ENCODE measurements at regions not wholly inside any gene's neighbourhood (a gene's known extent, or its start where the extent isn't known, plus 50 kb on each side); places are given as distances from the start of the nearest gene placed in this dataset.

DNA sequence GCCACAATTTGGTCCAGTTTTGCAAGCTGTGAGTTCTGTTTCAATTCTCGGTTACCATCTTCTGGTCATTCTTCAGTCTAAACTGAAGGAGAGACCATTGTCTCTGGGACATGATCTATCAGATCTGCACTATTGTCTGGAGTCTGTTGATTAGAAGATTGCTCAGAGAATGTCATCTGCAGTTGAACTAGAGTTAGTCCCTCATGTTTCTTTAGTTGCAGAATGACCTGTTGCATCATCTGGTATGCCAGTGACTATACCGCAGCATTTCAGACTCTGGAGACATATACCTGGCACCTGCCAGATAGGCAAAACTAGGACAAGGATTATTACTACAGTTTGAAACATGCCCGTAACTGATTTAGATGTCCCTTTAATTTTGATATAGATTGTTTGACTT, 194.8 kb downstream of the LRRC70 start:
- H4K5ac ChIP-seq (ENCODE audit: low read depth, low read length) = no peak overlapping the region
- H2AK5ac ChIP-seq (ENCODE audit: low read depth, low read length) = no peak overlapping the region
- ChIA-PET POLR2A (ENCODE audit: unreplicated experiment) (no interaction called here), CTCF (no interaction called here)
- H2AFZ ChIP-seq (replicated peaks; ENCODE audit: low read length, poor library complexity) = no peak overlapping the region
- H3K27ac ChIP-seq (ENCODE audit: insufficient read depth, low read length) = no peak overlapping the region
- intact Hi-C loops (cut with micrococcal nuclease) = no loop called here
- no peaks in the 10 kb centered on the region for H3K9me1 ChIP-seq (ENCODE audit: insufficient read depth, low read length)
- TF ChIP-seq BHLHE40 (IDR thresholded peaks at IDR 0.05; ENCODE audit: low read depth, low read length) (no peak), SMC3 (IDR thresholded peaks at IDR 0.05; ENCODE audit: low read depth, low read length) (no peak), RFX5 (IDR thresholded peaks at IDR 0.05; ENCODE audit: low read depth, low read length) (no peak), NFE2L2 (IDR thresholded peaks at IDR 0.05; ENCODE audit: low read depth, low read length) (no peak), MXI1 (IDR thresholded peaks at IDR 0.05; ENCODE audit: borderline replicate concordance, low read depth, low read length) (no peak), FOS (IDR thresholded peaks at IDR 0.05; ENCODE audit: low read depth, low read length) (no peak), MAFK (IDR thresholded peaks at IDR 0.05; ENCODE audit: low read depth, low read length) (no peak)
- TF ChIP-seq, protein P1, sequence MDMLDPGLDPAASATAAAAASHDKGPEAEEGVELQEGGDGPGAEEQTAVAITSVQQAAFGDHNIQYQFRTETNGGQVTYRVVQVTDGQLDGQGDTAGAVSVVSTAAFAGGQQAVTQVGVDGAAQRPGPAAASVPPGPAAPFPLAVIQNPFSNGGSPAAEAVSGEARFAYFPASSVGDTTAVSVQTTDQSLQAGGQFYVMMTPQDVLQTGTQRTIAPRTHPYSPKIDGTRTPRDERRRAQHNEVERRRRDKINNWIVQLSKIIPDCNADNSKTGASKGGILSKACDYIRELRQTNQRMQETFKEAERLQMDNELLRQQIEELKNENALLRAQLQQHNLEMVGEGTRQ (IDR thresholded peaks at IDR 0.05; ENCODE audit: low read depth, low read length) = no peak
- TF ChIP-seq, protein P2, sequence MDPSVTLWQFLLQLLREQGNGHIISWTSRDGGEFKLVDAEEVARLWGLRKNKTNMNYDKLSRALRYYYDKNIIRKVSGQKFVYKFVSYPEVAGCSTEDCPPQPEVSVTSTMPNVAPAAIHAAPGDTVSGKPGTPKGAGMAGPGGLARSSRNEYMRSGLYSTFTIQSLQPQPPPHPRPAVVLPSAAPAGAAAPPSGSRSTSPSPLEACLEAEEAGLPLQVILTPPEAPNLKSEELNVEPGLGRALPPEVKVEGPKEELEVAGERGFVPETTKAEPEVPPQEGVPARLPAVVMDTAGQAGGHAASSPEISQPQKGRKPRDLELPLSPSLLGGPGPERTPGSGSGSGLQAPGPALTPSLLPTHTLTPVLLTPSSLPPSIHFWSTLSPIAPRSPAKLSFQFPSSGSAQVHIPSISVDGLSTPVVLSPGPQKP (IDR thresholded peaks at IDR 0.05; ENCODE audit: borderline replicate concordance, low read depth, low read length) = no peak
- TF ChIP-seq, protein P3, sequence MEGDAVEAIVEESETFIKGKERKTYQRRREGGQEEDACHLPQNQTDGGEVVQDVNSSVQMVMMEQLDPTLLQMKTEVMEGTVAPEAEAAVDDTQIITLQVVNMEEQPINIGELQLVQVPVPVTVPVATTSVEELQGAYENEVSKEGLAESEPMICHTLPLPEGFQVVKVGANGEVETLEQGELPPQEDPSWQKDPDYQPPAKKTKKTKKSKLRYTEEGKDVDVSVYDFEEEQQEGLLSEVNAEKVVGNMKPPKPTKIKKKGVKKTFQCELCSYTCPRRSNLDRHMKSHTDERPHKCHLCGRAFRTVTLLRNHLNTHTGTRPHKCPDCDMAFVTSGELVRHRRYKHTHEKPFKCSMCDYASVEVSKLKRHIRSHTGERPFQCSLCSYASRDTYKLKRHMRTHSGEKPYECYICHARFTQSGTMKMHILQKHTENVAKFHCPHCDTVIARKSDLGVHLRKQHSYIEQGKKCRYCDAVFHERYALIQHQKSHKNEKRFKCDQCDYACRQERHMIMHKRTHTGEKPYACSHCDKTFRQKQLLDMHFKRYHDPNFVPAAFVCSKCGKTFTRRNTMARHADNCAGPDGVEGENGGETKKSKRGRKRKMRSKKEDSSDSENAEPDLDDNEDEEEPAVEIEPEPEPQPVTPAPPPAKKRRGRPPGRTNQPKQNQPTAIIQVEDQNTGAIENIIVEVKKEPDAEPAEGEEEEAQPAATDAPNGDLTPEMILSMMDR (conservative IDR thresholded peaks at IDR 0.05; ENCODE audit: low read depth, low read length) = no peak
- DNase-seq (no peak), ATAC-seq (ENCODE audit: low read depth) (no peak)
- no peaks in the 10 kb centered on the region for H3K4me1 ChIP-seq (ENCODE audit: control insufficient read depth, insufficient read depth, low read length)
- H4K8ac ChIP-seq (ENCODE audit: low read depth in 2 of 2, low read length in 2 of 2) = no peak overlapping the region
- no peak overlapping the region for H3K4me2 ChIP-seq (ENCODE audit: low read depth, low read length)
- no peak overlapping the region for H3K4ac ChIP-seq (ENCODE audit: low read depth, low read length)
- H3K9me3 ChIP-seq (ENCODE audit: control insufficient read depth, insufficient read depth, low read length) = no peaks in the 10 kb centered on the region
- no peak overlapping the region for H3K56ac ChIP-seq (ENCODE audit: extremely low read depth, insufficient read depth, low read length)
- H3K14ac ChIP-seq (replicated peaks; ENCODE audit: low read depth, low read length) = no peak overlapping the region
- no peak overlapping the region for H2BK20ac ChIP-seq (ENCODE audit: low read depth, low read length)
- in situ Hi-C loops (cut with MboI; ENCODE audit: low sequenced_read_pairs) = no loop called here
- no peak overlapping the region for H2BK120ac ChIP-seq (ENCODE audit: low read depth, low read length)
- no peaks in the 10 kb centered on the region for H3K36me3 ChIP-seq (ENCODE audit: control insufficient read depth, insufficient read depth, low read length)
- no peaks in the 10 kb centered on the region for H3K27me3 ChIP-seq (ENCODE audit: control insufficient read depth, insufficient read depth, low read length)
- H3K4me3 ChIP-seq (ENCODE audit: insufficient read depth, low read depth, low read length) = no peak overlapping the region
- no peak overlapping the region for H2BK5ac ChIP-seq (ENCODE audit: low read depth, low read length, poor library complexity, severe bottlenecking)
- no peak overlapping the region for H2AK9ac ChIP-seq (replicated peaks; ENCODE audit: low read depth, low read length, poor library complexity)
- no peak overlapping the region for H4K91ac ChIP-seq (ENCODE audit: insufficient read depth, low read depth, low read length)
- no peak overlapping the region for H2BK15ac ChIP-seq (ENCODE audit: low read depth, low read length)
- no peak overlapping the region for H3K23ac ChIP-seq (ENCODE audit: low read depth, low read length)
- no TSS peak for BruUV-seq (replicated peaks)
- no peak overlapping the region for H3K9ac ChIP-seq (ENCODE audit: low read depth, low read length)
- no peaks in the 10 kb centered on the region for H4K20me1 ChIP-seq (ENCODE audit: insufficient read depth, low read length)
- dilution Hi-C loops (cut with HindIII; ENCODE audit: low sequenced_read_pairs, unreplicated experiment) = no loop called here
- no peak overlapping the region for H3K18ac ChIP-seq (ENCODE audit: low read depth, low read length)
- 67% methylated on average over 1 of the region's 3 CpGs; no CpG with 5 or more reads in 1 of the 2 experiments for WGBS, 2 experiments (ENCODE audit: extremely low coverage in 2 of 2, insufficient read length in 1 of 2)
- no peaks in the 10 kb centered on the region for H3K79me1 ChIP-seq (ENCODE audit: low read depth in 1 of 2, low read length in 2 of 2)

Data from IMR-90 (cell line).